HG03159 (cell line): ENCODE measurements at regions not wholly inside any gene's neighbourhood (a gene's known extent, or its start where the extent isn't known, plus 50 kb on each side); places are given as distances from the start of the nearest gene placed in this dataset.
A peak's percentile ranks its signal among the peaks of the same experiment; 100 is the strongest.
"Not testable (repeated sequence)": the region's sequence is repeated elsewhere in the genome, so short reads cannot be mapped to it uniquely, and the experiment has no call there.

Experiments used
- ATAC-seq: cut with Tn5 transposase; IDR thresholded peaks from one replicate; pipeline ENCODE4 v1.9.1; 2021; ENCODE audit warnings: mild to moderate bottlenecking, moderate library complexity; ENCODE audit not compliant: unreplicated experiment

- ATAC-seq = no peak
These were observed 52.8 kb upstream of the IKZF1 start for GRCh38 chr7:50251765-50252164.

- ATAC-seq = no peak
These were observed 58.0 kb upstream of the IKZF1 start for GRCh38 chr7:50246551-50246950.

DNA sequence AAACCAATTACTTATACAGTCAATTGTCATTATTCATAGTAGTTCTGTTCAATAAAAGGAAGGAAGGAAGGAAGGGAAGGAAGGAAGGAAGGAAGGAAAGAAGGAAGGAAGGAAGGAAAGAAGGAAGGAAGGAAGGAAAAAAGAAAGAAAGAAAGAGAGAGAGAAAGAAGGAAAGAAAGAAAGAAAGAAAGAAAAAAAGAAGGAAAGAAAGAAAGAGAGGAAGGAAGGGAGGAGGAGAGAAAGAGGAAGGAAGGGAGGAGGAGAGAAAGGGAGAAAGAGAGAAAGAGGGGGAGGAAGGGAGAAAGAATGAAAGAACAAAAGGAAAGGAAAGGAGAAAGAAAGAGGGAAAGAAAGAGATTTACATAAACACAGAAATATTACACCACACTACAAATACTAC, 62.4 kb upstream of the IKZF1 start:
- ATAC-seq = not testable (repeated sequence)

DNA sequence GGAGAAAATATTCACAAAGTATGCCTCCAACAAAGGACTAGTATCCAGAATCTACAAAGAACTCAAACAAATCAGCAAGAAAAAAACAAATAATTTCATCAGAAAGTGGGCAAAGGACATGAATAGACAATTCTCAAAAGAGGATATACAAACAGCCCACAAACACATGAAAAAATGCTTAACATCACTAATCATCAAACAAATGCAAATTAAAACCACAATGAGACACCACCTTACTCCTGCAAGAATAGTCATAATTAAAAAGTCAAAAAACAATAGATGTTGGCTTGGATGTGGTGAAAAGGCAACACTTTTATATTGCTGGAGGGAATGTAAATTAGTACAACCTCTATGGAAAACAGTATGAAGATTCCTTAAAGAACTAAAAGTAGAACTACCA, 63.8 kb upstream of the IKZF1 start:
- not testable (repeated sequence) for ATAC-seq

DNA sequence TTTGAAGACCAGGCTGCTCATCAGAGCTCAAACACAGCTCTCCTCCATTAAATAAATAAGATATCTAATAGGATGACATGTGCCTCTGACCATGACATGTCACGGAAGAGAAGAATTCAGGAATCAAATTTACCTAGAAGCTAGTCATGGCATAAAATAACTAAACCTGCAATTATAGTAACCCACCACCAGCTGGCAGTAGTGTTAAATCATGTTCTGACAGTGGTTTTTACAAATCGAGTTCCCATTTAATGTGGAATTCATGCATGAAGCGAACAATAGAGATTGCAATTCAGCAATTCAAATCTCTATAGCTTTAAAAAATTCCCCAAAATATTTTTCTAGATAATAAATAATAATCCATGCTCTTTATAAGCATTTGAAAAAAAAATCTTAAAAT, 74.6 kb upstream of the IKZF1 start:
- ATAC-seq = no peak

DNA sequence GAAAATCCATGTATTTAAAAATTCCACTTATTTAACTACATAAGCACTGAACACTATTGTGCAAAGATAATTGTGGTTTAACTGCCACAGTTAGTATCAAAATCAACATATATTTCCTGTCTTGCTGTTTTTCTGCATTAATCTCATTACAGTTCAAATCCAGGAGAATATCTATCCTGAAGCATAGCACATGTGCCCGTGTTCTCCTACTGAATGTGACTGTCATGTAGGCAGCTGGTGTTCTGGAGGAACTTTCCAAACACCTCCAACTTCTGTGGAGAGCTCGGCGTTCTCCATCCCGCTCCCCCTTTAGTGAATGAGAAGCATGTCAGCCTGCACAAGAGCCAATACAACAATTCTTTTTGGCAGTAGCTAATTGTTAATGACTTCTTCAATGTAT, 76.4 kb upstream of the IKZF1 start:
- ATAC-seq = no peak

GRCh38 chr7:50227726-50228125, 76.8 kb upstream of the IKZF1 start:
- no peak for ATAC-seq

DNA sequence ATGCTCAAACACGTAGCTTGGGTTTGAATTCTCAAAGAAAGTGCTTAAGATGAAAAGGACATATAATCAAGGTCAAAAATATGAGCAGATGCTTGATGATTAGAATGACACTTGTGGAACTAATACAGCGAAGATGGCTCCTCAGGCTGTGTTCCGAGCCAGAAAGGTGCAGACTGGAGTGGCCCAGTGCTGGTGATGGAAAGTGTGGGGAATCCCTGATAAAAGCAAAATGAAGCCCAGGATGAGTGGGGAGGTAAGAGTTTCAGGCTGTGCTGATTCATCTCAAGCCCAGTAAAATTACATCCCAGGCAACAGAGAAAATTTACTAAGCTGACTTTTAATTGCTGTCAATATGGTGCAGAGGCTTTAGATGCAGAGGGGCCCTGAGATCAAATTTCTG, 77.8 kb upstream of the IKZF1 start:
- no peak for ATAC-seq

DNA sequence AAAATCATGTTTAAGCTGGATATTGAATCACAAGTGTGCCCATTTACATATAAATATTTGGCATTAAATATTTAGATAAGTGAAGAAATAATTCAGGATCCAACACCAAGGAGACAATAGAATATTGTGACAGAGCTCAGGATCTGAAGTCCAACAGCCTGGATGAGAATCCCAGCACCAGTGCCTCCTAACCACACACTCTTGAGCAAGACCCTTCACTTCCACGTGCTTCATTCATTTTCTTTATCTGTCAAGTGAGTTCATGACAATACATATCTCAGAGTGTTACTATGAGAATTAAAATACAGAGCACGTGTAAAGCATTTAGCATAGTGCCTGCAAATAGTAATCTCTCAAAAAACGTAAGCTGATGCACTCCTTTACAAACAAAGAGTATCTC, 78.4 kb upstream of the IKZF1 start:
- ATAC-seq = no peak

DNA sequence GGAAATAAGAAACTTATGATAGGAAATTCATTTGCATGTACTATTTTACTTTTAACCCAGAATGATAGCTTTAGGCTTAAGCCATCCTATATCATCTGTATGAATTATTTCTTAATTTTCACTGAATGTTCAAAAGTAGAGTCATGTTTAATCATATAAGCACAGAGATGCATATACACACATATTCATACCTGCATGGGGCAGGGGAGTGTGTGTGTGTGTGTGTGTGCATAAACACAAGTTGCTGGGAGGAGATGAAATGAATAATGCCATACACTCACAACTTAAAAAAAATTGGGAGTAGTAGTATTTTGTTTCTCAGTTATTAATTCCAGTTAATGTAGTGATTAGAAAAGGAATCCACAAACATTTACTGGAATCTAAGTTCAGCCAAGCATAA, 83.1 kb upstream of the IKZF1 start:
- no peak for ATAC-seq

DNA sequence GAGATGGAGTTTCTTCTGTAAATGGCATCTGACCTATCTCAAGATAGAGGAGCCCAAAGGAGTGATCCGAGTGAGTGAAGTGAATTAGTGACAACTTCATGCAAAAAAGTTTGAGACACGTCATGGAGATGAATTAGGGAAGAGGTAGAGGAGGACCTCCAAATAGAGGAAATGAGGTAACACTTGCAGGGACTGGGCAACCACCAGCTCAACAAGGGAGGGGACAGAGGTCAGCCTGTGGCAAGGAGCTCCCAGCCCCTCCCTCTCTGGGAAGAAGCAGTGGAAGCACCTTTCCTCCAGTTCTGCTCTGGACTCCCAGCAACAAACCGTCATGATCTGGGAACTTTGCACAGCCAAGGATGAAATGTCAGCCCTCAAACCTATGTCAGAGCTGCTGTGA, 83.5 kb upstream of the IKZF1 start:
- ATAC-seq = no peak

DNA sequence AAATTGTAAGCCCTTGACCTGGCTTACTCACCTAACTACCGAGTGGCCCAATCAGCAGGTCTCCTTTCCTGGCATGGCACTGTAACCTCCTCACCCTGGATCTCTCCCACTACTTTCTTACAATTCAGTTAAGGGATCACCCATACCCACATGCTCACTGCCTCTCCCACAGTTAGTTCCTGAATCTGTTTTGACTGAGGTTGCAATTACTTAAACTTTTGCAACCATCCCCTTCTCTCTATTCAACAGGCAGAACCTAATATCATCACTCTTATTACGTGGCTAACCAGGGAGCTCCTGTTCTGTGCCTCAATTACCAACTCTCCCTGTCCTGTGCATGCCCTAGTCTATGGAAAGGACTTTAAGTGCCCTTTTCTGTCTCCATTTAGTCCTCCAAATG, 84.2 kb upstream of the IKZF1 start:
- ATAC-seq = no peak

DNA sequence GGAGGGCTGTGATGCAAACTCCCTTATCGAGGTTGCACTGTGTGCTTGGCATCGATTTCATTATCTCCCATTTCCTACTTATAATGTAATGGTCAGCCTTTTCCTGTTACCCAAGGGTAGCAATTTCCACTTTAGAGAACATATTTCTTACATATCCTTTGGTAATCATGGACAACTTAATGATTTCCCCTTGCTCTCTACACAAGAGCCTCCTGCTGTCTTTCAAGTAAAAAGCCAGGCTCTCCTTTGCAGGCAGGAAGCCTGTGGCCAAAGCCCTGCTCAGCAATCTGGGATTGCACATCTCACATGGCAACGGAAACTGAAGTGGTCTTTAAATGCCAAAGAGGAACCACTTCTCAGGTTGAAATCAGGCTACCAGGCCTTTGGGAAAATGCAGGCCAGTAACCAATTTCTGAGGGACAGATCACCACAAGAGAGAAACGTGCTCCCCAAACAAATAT, 86.7 kb upstream of the IKZF1 start:
- ATAC-seq = no peak

DNA sequence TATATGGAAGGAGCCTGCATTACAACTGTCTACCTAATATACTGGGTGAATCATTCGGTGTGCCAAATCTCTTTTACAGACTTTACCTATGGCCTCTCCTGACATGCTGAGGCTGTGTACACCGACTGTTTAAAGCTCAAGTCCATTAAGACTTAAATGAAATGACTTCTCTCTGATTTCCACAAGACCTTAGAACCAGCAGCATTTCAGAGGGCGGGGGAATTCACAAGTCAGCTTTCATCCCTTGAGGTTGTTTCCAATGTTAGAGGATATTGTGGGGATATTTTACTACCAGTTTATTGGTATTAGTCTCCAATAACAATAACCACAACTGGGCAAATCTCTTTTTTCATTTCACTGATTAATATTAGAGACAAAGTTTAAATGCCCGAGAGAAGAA, 87.1 kb upstream of the IKZF1 start:
- no peak for ATAC-seq

DNA sequence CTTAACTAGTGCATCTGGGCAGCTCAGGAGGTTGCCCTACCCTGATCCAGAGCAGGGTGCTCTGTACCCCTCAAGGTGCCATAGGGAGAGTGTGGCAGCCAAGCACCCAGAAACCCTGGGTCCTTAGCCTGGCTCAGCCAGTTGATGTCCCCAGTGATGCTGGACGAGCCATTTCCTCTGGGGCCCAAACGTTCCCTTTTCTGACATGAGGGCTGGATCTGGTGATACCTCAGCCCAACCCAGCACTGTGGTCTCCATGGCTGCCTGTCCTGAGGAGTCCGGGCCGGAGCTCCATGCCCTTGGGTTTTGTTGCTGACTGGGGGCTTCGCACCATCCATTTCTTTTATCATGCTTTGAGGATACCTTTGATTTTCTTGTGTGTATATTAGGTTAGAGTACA, 87.9 kb upstream of the IKZF1 start:
- ATAC-seq = no peak

- ATAC-seq = no peak
These were observed 89.7 kb upstream of the IKZF1 start for GRCh38 chr7:50214771-50215170.

DNA sequence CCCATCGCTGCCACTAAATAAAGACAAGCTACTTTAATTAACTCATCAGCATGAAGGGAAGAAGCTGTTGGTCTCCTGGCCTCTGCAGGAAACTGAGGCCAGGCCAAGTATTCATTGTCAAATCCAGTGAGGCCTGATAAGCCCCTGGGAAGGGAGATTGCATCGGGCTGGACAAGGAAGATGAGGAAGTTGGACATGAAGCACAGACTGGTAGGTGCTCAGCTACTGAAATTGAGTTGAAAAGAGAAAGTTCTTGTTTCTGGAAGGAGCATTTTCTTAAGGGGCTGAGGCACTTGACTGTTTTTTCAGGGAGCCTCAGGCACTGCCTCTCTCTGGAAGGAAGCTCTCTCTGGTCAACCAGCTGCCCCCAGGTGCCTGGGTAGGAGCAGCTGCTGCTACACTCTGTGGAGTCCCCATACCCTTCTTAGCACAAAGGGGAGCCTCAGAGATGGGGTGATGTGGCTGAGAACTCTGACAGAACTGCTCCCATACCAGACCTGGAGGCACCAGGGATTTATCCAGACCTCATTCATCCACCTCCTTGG, 90.3 kb upstream of the IKZF1 start:
- no peak for ATAC-seq

DNA sequence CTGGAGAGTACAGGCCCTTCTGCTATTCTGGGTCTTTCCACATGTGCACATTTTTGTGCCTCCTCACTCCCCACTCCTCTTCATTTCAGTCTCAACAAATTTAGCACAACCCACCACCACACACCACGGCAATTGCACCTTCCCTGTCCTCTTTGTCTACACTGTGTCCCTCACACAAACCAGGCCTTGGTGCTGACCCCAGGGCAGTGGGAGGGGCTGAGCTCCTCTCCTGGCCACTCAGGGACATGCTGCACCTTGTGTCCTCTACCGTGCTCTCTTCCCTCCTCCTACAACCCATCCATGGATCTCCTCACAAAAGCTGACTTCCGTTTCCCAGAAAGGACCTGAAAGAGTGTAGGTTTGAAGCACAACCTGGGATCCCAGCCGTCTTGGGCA, 90.9 kb upstream of the IKZF1 start:
- peak; percentile 10 for ATAC-seq

DNA sequence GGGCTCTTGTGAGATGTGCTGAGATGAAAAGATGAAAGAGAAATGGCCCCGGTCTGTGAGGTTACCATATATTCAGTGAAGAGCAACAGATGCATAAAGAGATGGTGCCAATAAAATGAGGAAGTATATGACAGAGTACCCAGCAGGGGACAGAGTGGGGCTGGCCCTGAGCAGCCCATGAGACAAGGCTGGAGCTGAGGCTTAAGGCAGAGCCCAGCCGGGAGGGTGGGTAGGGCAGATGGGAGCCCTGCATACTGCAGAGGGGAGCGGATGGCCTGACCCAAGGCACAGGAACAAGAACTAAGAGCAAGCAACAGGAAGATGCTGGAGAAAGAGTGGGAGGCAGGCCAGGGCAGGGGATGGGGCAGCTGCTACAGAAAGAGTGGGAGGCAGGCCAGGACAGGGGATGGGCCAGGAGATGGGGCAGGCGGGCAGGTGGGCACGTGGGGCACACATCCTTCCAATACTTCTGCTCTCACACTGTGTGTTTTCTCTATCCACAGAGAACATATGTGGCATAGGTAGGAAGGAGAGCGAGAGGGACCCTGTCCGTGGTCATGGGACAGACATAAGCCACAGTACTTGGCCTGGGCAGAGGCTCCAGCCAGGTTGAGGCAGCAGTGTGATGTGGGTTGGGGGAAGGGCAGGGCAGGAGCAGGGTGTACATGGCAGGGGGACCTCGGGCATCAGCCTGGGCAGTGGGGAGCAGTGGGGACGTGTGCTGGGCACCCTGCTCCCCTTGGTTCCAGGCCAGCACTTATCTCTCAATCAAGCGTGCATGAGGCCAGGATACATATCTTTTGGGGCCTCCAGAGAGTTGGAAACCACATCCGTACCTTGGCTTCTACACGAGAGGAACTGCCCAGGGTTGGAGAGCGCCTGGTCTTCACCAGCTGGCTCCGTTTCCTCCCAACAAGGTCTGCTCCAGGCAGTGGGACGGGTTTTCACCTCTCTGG, 91.6 kb upstream of the IKZF1 start:
- ATAC-seq = peak; percentile 46

DNA sequence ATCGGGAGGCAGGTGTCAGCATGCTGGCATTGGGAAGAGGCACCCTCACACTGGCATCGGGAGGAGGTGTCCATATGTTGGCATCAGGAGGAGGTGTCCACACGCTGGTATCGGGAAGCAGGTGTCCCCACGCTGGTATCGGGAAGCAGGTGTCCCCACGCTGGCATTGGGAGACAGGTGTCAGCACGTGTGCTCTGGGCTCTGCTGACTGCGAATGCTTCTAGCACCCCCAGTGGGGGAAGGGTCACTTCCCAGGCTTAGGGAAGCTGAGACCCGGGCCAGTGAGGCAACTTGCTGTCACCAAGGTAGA, 92.5 kb upstream of the IKZF1 start:
- ATAC-seq = no peak

- ATAC-seq = no peak
These were observed 93.1 kb upstream of the IKZF1 start for GRCh38 chr7:50211130-50212015.

- no peak for ATAC-seq
These were observed 93.8 kb upstream of the IKZF1 start for GRCh38 chr7:50210706-50211115.
